ENCODE measurements at regions not wholly inside any gene's neighbourhood (a gene's known extent, or its start where the extent isn't known, plus 50 kb on each side); places are given as distances from the start of the nearest gene placed in this dataset.

DNA sequence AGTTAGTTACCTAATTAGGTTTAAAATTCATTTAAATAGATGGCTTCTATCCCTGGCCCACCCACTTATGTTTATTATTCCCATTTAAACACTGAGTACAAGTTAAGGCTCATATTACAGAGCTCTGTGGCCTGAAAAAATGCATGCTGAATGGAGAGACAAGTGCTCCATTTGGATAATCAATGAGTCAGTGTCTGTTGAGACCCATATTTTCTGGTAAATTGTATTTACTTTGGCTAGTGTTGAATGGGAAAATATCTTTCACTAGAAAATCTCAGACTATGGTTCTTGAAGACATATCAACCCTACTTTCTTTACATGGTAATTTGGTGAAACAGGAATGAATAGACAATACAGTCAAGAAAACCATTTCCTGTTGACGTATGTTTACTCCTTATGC lies 356.0 kb downstream of the S1PR1 start:
- Histone ChIP-seq H4K8ac (ENCODE audit: extremely low read depth, insufficient read depth, low read length) (no peak overlapping the region), H2AK5ac (ENCODE audit: low read depth, low read length) (no peak overlapping the region), H2BK15ac (ENCODE audit: low read length) (no peak overlapping the region), H3K36me3 (ENCODE audit: control insufficient read depth in 2 of 4, insufficient read depth in 4 of 4, low read length in 3 of 4) (no peaks in the 10 kb centered on the region), H2BK12ac (ENCODE audit: low read depth, low read length) (no peak overlapping the region), H3K4me2 (ENCODE audit: insufficient read depth in 1 of 2, low read depth in 2 of 2, low read length in 2 of 2) (no peak overlapping the region), H2BK20ac (ENCODE audit: low read length) (no peak overlapping the region), H3K79me2 (ENCODE audit: control insufficient read depth in 1 of 2, insufficient read depth in 2 of 2, low read length in 2 of 2) (no peaks in the 10 kb centered on the region), H3K23me2 (ENCODE audit: low read depth, low read length) (no peaks in the 10 kb centered on the region), H3K79me1 (ENCODE audit: low read depth, low read length) (no peaks in the 10 kb centered on the region), H3K14ac (ENCODE audit: insufficient read length) (no peak overlapping the region), H2BK120ac (replicated peaks; ENCODE audit: low read depth, low read length) (no peak overlapping the region), H2BK5ac (ENCODE audit: low read depth, low read length) (no peak overlapping the region), H4K91ac (replicated peaks; ENCODE audit: insufficient read length, low read length) (no peak overlapping the region), H3K56ac (replicated peaks; ENCODE audit: insufficient read length, low read depth, low read length) (no peak overlapping the region), H3K23ac (ENCODE audit: insufficient read length) (no peak overlapping the region), H3K27me3 (replicated peaks in 1 of 4; ENCODE audit: control insufficient read depth in 3 of 4, extremely low read depth in 1 of 4, insufficient read depth in 3 of 4, low read length in 3 of 4) (no peaks in the 10 kb centered on the region), H4K20me1 (replicated peaks in 1 of 2; ENCODE audit: control insufficient read depth in 1 of 2, insufficient read depth in 2 of 2, low read length in 2 of 2) (no peaks in the 10 kb centered on the region), H3K4ac (replicated peaks; ENCODE audit: insufficient read length, low read depth, low read length) (no peak overlapping the region), H3K27ac (ENCODE audit: low read depth, low read length) (no peak overlapping the region), H4K5ac (ENCODE audit: insufficient read length, low read depth, low read length) (no peak overlapping the region), H3K4me1 (replicated peaks in 1 of 4; ENCODE audit: control insufficient read depth in 3 of 4, insufficient read depth in 4 of 4, low read length in 3 of 4) (no peaks in the 10 kb centered on the region), H3K18ac (ENCODE audit: extremely low read depth, low read length) (no peak overlapping the region), H3K4me3 (ENCODE audit: extremely low read depth in 1 of 4, insufficient read depth in 2 of 4, low read depth in 3 of 4, low read length in 4 of 4) (no peak overlapping the region), H2AFZ (ENCODE audit: low read length) (no peak overlapping the region), H3K9me3 (ENCODE audit: insufficient read depth in 2 of 2, low read depth in 1 of 2, low read length in 1 of 2) (no peaks in the 10 kb centered on the region), H3K9ac (replicated peaks in 1 of 4; ENCODE audit: extremely low read depth in 1 of 4, low read depth in 3 of 4, low read length in 3 of 4) (no peak overlapping the region)
- DNase-seq (ENCODE audit: low read depth in 1 of 2, low spot score in 2 of 2) = no peak
- ChIA-PET POLR2A (ENCODE audit: partially characterized antibody) (no interaction called here), CTCF (ENCODE audit: partially characterized antibody) (no interaction called here)
- 82% methylated on average over 1 of the region's 1 CpG; no CpG with 5 or more reads in 1 of the 2 experiments for WGBS, 2 experiments (ENCODE audit: extremely low coverage in 1 of 2, insufficient coverage in 1 of 2, insufficient read length in 1 of 2, insufficient replicate concordance in 2 of 2, low coverage in 1 of 2, low lambda C conversion rate in 2 of 2, missing lambda C conversion rate in 1 of 2)
- FAIRE-seq = no peak
- TF ChIP-seq POLR2A (IDR thresholded peaks at IDR 0.05; ENCODE audit: control extremely low read depth in 1 of 2, low read depth in 2 of 2, low read length in 2 of 2) = no peak
- TF ChIP-seq SP2 (IDR thresholded peaks at IDR 0.05; ENCODE audit: low read length) = no peak
- TF ChIP-seq SIX5 (IDR thresholded peaks at IDR 0.05; ENCODE audit: low read depth, low read length) = no peak
- TF ChIP-seq EGR1 (IDR thresholded peaks at IDR 0.05; ENCODE audit: borderline replicate concordance, low read depth, low read length) = no peak
- no peak for TF ChIP-seq KDM4A (IDR thresholded peaks at IDR 0.05; ENCODE audit: low read depth, low read length, severe bottlenecking)
- TF ChIP-seq RAD21 (IDR thresholded peaks at IDR 0.05 in 1 of 2, conservative IDR thresholded peaks at IDR 0.05 in 1 of 2; ENCODE audit: low read depth in 2 of 2, low read length in 2 of 2) = no peak
- TF ChIP-seq RFX5 (IDR thresholded peaks at IDR 0.05; ENCODE audit: borderline replicate concordance, low read depth, low read length) = no peak
